ENCODE measurements at regions not wholly inside any gene's neighbourhood (a gene's known extent, or its start where the extent isn't known, plus 50 kb on each side); places are given as distances from the start of the nearest gene placed in this dataset.
"Not testable (repeated sequence)": the region's sequence is repeated elsewhere in the genome, so short reads cannot be mapped to it uniquely, and the experiment has no call there.

- DNase-seq (ENCODE audit: low read depth) = no peak
Measured at GRCh38 chr6:74631564-74631963, 574.3 kb downstream of the COL12A1 start.

- DNase-seq (ENCODE audit: low read depth) = no peak
Measured at GRCh38 chr6:74626288-74626687, 579.6 kb downstream of the COL12A1 start.

DNA sequence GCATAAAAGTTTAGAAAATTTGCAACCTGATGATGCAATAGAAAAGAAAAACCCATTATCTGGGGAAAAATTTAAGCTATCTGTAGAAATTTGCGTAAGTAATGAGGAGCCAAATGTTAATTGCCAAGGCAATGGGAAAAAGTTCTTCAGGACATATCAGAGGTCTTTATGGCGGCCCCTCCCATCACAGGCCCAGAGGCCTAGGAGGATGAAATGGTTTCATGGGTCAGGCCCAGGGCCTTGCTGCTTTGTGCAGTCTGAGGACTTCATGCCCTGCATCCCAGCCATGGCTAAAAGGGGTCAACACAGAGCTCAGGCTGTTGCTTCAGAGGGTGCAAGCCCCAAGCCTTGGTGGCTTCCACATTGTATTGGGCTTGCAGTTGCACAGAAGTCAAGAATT is 582.8 kb downstream of the COL12A1 start:
- DNase-seq (ENCODE audit: low read depth) = no peak

- DNase-seq (ENCODE audit: low read depth) = no peak
Measured at GRCh38 chr6:74611220-74611619, 594.6 kb downstream of the COL12A1 start.

GRCh38 chr6:74610352-74610751 is 595.5 kb downstream of the COL12A1 start:
- DNase-seq (ENCODE audit: low read depth) = no peak

DNA sequence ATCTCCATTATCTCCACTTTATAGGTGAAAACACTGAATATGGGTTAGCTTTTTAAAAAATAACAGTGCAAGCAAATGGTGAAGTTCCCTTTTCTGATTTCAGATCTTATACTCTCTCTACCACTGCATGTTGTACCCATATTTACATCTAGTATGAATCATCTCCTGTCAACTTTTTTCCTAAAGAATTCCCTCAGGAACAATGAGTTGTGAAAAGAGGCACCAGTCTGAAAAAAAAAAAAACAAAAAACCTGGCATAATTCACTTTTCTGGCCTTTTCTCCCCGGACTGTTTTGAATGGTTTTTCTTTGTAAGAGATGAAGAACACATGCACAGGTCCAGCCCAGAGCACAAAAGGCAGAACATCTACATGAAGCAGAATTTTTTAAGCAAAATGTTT is 596.0 kb downstream of the COL12A1 start:
- DNase-seq (ENCODE audit: low read depth) = no peak

GRCh38 chr6:74607934-74608333 is 597.9 kb downstream of the COL12A1 start:
- DNase-seq (ENCODE audit: low read depth) = no peak

- DNase-seq (ENCODE audit: low read depth) = no peak
Measured at GRCh38 chr6:74607468-74607867, 598.4 kb downstream of the COL12A1 start.

DNA sequence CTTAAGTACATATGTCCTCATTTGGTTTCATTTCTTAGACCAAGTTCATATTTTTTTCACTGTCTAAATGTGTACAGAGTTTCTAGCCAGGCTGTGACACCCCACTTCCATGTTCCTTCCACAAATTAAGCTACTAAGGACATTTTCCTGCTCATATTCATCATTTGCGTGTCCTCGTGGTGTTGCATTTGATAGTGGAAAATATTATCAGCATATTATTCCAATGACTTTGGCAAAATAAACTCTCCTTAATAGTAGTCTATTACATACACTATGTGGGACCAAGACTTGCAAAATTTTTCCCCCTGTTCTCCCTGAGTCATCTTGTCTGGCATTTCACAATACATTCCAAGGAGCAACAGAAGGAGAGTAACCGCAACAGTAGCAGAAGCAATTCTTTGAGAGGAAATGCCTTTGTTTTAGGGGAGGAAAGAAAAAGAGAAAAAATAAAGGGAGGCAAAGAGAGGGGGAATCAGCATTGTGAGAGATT is 599.2 kb downstream of the COL12A1 start:
- DNase-seq (ENCODE audit: low read depth) = peak; percentile 93

- DNase-seq (ENCODE audit: low read depth) = no peak
Measured at GRCh38 chr6:74605922-74606581, 599.8 kb downstream of the COL12A1 start.

- DNase-seq (ENCODE audit: low read depth) = no peak
Measured at GRCh38 chr6:74604279-74604678, 601.6 kb downstream of the COL12A1 start.

- no peak for DNase-seq (ENCODE audit: low read depth)
Measured at GRCh38 chr6:74603322-74604076, 602.4 kb downstream of the COL12A1 start.

GRCh38 chr6:74602206-74602605 is 603.6 kb downstream of the COL12A1 start:
- no peak for DNase-seq (ENCODE audit: low read depth)

- no peak for DNase-seq (ENCODE audit: low read depth)
Measured at GRCh38 chr6:74598462-74599393, 607.1 kb downstream of the COL12A1 start.

DNA sequence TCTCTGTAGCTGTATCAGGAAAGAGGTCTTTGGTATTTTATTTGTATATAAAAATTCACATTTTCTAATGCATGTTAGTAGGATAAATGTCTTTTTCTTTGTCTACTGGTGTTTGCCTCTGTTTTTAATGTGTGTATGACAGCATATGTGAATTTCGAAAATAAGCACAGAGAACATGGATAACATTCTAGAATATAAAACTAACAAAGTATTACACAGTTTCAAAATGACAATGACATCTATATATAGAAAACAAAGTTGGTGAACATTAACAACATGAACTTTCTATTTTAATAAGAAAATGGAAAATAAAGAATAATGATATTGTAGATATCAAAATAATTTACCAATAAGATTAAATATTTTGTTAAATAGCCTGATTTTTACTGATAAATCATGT is 608.0 kb downstream of the COL12A1 start:
- no peak for DNase-seq (ENCODE audit: low read depth)

DNA sequence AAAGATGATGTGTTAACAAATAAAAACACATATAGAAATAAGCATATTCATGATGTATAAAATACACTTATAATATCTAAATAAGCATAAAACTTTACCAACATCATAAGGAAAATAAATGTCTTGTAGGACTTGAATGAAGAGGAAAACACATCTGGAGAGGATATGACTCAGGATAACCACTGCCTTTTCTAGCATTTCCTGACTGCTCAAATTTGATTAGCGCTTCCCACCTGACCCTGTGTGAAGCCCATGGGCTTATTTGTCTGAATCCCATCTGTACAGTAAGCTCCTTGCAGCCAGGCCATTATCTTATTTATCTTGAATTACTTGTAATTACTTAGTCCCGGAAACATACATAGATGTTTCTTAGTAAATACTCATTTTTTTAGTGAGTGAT is 608.6 kb downstream of the COL12A1 start:
- no peak for DNase-seq (ENCODE audit: low read depth)

- DNase-seq (ENCODE audit: low read depth) = no peak
Measured at GRCh38 chr6:74596588-74596987, 609.3 kb downstream of the COL12A1 start.

DNA sequence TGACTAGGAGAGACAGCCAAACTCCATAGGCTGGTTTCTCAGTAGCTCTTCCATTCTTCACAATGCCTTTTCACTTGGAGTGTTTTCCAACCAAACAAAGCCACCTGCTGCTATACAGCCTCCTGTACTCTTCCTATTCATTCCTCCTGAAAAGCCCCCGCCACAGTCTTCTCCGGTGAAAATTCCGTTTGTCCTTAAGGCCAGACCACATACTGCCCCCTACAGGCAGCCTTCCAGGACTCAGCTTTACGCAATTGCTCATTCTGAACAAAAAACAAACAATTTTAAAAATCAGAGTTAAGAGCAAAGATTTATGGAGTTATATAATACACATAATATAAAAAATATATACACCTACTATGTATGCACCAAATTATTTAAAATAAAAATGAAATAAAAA is 611.5 kb downstream of the COL12A1 start:
- not testable (repeated sequence) for DNase-seq (ENCODE audit: low read depth)

DNA sequence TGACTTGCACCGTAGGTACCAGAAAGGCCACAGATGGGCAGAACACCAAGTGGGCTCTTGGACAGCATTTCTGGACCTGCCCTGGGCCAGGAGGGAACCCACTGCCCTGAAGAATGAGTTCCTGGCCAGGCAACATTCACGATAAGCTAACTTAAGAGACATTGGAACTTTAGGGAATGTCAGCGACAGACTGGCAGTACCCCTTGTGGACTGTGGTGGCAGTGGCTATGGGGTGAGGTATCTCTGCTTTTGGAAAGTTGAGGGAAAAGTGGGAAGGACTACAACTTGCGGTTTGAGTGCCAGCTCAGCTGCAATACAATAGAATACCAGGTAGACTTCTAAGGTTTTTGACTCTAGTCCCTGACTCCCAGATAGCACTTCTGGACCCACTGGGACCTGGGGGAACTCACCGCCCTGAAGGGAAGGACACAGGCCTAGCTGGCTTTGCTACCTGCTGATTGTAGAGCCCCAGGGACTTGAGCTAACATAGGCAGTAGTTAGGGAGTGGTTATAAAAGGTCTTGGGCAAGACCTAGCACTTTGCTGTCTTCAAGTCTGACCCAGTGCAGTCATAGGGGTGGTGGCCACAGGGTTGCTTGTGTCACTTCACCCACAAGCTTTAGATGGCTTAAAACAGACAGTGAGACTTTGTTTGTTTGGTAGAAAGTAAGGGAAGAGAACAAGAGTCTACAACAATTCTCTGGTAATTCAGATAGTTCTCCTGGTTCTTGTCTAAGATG is 617.6 kb downstream of the COL12A1 start:
- no peak for DNase-seq (ENCODE audit: low read depth)

DNA sequence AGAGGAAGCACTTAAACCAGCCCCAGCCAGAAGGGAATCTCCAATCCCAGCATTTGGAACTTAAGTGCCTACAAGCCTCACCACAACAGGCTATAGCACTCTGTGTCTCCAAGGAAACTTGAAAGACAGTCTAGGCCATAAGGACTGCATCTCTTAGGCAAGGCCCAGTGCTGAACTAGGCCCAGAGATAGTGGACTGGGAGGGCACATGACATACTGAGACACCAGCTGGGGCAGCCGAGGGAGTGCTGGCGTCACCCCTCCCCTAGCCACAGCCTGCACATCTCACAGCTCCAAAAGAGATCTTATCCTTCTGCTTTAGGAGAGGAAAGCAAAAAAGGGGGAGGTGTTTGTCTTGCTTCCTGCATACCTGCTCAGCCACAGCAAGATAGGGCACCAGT is 618.5 kb downstream of the COL12A1 start:
- no peak for DNase-seq (ENCODE audit: low read depth)

- peak; percentile 64 for DNase-seq (ENCODE audit: low read depth)
Measured at GRCh38 chr6:74585753-74586152, 620.1 kb downstream of the COL12A1 start.

DNA sequence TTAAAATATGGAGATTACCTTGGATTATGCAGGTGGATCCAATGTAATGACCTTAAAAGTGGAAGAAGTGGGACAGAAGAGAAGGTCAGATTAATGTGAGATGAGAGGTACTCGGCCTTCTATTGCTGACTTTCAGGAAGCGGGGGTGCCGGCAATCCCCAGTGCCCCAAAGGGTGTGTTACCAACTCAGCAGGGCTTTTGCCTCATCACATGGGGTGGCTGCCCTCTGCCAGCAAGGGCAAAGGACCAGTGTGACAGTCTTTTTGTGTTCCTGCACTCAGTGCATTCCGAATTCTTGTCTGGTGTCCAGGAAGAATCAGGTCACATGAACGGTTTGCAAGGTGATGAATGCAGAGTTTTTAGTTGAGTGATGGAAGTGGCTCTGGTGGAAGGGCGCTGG is 624.2 kb downstream of the COL12A1 start:
- no peak for DNase-seq (ENCODE audit: low read depth)

Data from stromal cell of bone marrow (primary cell).